Stimulated activated CD8-positive, alpha-beta memory T cell treated with anti-CD3 and anti-CD28 coated beads, Interleukin-2, amount 100 ng/mL, for 1 hour (primary cell): ENCODE measurements at regions not wholly inside any gene's neighbourhood (a gene's known extent, or its start where the extent isn't known, plus 50 kb on each side); places are given as distances from the start of the nearest gene placed in this dataset.
"Not testable (repeated sequence)": the region's sequence is repeated elsewhere in the genome, so short reads cannot be mapped to it uniquely, and the experiment has no call there.

ENCODE experiments used
- DNase-seq, 2 donors: peaks; one replicate each; pipeline ENCODE4 v3.0.0-alpha.2; 2020; ENCODE audit warnings: low read depth in 2 of 2

DNA sequence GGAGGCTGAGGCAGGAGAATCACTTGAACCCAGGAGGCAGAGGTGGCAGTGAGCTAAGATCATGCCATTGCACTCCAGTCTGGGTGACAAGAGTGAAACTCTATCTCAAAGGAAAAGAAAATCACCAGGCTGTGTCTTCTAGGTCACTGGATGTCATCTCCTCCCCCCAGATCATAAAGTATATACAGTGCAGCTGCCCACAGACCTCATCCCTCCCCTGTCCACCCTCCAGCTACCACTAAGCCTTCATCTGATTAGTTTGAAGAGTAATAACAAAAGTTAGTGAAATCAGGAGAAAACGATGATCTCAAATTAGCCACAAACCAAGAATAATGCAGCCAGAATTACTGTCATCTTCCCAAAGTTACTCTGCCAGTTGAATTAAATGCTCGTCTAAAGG is 117.2 kb downstream of the ZNF22 start:
- not testable (repeated sequence) for DNase-seq

DNA sequence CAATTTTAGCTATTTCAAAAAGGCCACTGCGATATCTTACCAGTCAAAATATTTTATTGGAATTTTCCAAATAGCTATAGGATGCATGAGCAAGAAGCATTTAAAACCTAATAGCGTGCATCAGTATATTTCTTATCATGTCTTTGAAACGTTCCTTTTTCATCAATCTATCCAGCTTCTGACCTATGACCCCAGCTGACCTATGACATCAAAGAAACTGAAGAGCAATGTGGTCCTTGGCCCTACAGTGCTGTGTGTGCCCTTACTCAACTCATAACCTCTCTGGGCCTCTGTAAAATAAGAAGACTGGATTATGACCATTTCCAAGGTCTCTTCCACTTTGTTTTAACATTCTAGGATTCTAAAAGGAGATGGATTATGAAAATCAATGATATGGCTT is 118.2 kb downstream of the ZNF22 start:
- DNase-seq = no peak

- not testable (repeated sequence) for DNase-seq
These were observed 121.6 kb downstream of the ZNF22 start for GRCh38 chr10:45122180-45122860.

GRCh38 chr10:45135443-45136198 is 134.9 kb downstream of the ZNF22 start:
- DNase-seq = no peak

DNA sequence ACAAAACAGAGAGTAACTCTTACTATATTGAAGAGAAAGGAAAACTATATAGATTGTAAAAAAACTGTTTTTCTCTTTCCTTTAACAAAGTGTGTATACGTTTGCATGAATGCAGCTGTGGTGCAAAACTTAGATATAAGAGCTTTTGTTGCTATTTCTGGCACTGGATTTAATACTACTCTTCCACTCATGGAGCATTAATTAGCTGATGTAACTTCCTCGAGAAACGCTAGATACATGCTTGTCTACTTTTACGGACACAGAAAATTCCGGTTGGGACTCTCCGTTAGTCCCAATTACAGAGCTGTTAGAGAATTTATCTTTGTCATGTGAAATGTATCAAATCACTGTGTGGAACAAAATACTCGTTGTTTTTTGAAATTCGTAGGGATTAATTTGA is 135.5 kb downstream of the ZNF22 start:
- DNase-seq = no peak

GRCh38 chr10:45144326-45145070 is 143.8 kb downstream of the ZNF22 start:
- DNase-seq = no peak

DNA sequence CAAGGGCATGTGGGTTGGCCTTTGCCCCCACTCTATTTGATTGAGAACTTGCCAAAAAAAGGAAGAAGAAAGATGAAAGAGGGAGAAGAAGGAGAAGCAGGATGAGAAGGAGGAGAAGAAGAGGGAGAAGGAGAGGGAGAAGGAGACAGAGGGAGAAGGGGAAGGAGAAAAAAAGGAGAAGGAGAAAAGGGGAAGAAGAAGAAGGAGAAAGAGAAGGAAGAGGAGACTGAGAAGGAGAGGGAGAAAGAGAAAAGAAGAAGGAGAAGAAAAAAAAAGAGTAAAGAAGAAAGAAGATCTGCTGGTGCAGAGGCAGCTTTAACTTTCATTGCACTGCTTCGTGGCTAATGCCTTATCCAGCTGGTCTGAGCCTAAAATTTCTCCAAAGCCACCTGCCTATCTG is 144.4 kb downstream of the ZNF22 start:
- DNase-seq = not testable (repeated sequence)

DNA sequence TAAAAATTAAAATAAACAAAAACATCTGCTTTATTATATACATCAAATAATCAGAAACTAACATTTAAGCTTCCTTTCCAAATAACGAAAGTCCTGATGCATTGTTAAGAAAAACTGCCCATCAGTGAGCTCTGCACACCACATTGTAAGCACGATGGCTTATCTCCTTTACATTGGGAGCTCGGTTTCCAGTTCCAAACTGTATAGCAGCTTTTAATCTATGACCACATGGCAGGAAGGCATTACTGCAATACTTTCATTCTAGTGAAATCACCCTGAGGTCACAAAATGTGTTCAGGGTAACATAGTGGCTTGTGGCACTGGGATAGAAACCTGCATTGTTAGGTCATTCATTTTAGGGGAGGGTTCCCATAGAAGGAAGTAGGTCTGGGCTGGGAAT is 146.3 kb downstream of the ZNF22 start:
- no peak for DNase-seq

DNA sequence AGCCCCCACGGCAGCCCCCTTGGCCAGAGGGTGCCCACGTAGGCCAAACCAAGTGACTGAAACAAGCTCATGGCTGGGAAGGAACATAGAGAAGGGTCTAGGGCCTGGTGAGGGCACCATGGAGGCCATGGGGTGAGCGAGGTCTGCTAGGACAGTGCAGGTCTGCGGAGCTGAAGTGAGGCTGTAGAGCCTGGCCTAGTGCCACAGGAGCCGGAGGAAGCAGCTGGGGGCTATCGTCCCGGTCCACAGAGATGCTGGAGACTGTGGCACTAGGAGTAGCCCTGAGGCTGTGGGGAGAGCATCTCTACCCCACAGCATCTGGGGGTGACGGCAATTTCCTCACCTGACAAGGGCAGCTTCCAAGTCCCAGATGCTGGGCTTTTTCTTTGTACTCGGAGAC is 150.3 kb downstream of the ZNF22 start:
- DNase-seq = no peak

GRCh38 chr10:45151467-45152214 is 150.9 kb downstream of the ZNF22 start:
- DNase-seq = no peak

DNA sequence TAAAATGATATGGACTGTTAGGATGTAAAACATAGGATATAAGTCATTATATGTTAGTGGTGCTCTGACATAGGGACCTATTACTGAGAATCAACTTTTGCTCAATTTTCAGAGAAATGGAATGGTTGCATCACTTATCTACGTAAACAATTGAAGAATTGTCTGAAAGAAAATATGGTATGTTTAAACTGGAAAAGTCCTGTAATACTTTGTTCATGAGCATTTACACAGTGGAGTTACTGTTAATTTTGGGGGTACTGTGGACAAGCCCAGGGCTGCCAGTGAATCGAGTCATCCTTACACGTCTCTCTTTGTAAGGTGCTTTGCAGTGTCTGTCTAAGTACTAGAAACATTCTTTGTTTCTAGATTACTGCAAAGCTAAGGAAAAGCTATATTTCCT is 152.0 kb downstream of the ZNF22 start:
- no peak for DNase-seq

DNA sequence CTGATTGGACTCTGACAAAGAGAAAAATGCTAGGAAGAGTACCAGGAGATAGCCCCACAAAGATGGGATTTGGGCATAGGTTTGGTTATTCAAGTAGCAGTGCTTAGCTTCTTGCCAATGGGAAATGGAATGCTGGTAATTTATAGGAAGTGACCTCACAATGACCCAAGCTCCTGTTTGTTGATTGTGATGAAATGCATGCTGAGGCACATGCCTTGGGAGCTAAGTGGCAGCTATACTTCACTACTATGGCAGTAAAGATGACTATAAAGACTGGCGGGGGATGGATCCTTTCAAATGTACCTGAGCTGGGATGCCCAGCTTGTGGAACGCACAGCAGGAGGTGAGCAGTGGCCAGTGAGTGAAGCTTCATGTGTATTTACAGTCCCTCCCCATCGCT is 153.8 kb downstream of the ZNF22 start:
- DNase-seq = no peak

DNA sequence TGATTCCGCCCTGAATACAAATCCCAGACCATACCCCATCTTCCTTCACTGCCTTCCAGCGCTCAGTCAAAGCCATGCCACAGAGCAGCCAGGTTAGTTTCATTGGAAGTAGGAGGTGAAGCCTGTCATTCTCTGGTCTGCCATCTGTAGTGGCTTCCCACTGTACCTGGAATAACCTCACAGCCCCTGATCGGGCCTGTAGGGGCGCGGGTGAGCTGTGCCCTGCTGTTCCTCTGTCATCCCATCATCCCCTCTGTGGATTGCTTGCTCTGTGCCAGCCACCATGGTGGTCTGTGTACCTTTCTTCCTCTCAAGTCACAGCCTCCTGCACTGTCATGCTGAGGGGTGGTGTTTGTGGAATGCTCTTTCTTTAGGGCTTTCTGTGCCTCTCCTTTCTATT is 155.1 kb downstream of the ZNF22 start:
- no peak for DNase-seq

DNA sequence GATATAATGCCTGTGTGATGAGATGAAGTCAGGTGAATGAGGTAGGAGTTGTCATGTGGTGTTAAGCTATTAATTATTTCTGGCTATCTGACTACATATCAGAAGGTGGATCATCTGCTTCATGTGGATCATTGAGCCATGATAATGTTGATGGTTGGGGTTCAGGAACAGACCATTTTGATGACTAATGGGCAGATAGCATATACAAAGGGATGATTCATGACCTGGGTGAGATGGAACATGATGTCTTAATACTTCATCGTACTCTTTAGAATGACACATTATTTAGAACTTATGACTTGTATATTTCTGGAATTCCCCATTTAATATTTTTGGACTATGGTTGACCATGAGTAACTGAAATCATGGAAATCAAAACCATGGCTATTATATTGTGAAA is 155.1 kb downstream of the OR13A1 start:
- no peak for DNase-seq

DNA sequence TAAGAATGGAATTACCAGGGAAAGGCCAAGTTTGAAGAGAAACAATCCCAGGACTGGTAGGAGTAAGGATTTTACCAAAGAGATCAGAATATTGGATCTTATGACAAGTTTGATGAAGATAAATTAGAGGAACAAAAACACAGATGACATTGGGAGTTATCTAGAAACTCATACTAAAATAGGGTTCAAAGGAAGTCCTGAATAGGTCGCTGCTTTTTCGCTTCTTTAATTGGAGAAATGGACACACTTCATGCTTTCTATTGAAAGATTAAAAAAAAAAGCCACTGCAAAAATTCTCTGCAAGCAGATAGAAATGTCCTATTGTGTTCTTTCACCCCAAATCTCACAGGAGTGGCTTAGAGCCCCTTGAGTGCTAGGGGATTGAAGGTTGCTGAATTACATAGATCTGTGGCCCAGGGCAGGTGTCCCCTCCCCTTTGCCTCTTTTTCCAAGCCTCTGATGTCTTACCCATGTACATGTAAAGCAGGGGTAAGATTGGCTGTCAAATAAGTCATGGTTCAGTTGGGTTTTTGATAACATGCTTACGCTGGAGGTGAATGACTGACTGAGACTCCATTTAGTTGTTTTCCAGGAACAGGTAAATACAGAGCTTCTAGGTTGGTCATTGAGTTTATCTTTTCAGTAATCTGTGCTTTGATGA is 152.0 kb downstream of the OR13A1 start:
- no peak for DNase-seq

DNA sequence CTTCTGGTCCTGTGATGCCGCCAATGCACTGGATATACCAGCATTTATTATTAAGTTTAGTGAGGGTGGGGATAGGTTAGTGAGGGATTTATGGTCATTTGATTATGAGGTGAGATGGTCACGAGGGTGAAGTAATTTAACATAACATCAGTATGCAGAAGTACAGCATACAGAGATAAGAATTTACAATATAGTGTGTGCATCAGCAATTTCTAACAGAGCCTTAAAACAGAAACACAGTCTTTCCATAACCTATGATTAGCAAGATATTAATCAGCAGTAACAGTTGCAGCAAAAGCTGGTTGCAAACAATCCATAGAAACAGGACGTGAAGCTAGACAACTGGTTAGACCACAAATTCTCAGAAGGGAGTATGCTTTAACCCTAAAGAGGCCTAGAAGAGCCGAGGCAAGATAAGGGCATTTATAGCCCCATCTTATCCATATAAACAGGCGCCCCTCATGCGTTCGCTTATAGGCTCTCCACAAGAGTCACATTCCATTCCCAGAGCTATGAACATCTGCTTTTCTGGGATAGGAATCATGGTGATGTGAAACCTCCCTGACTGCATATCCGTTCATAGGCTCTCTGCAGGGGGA is 139.8 kb downstream of the OR13A1 start:
- DNase-seq = not testable (repeated sequence)

DNA sequence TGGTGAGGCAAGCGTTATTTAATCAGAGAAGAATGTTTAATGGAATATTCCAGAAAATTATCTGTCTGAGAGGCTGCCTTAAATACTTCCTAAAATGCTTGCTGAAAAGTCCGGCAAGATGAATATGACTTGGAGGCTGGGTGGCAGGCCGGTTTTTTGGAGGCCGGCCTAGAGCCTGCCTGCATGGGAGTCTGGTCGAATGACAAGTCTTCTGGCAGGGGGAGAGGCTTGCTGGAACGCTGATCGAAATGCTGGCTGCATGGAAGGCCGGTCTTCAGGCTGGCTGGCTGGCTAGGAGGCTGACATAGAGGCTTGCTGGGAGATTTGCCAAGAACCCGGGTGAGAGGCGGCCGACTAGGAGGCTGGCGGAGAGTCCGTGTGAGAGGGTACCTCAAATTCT is 135.7 kb downstream of the OR13A1 start:
- no peak for DNase-seq

DNA sequence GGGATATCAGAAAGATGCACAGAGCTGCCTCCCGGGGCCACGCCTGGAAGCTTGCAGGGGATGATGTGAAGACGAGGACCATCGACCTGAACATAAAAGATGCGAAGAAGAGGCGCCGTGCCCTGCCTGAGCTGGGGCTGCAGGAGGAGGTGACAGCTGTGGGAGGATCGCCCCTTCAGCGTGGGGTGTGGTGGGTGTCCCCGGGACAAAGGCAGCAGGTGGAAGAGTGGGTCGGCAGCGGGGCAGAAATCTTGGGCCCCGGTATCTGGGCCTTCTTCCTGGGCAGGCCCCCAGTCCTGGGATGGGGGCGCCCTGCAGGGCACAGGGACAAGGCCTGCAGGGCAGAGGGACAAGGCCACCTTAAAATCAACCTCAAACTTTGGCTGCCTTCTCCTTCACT is 134.9 kb downstream of the OR13A1 start:
- no peak for DNase-seq

GRCh38 chr10:45180946-45181875 is 134.2 kb downstream of the OR13A1 start:
- no peak for DNase-seq

- no peak for DNase-seq
These were observed 132.2 kb downstream of the OR13A1 start for GRCh38 chr10:45183174-45183573.
